Endothelial cell of umbilical vein (primary cell): ENCODE measurements at regions not wholly inside any gene's neighbourhood (a gene's known extent, or its start where the extent isn't known, plus 50 kb on each side); places are given as distances from the start of the nearest gene placed in this dataset.

Source experiments
- BruUV-seq: library from RNA; stranded (reverse); fragments of 400-500 nt; replicated peaks from 2 replicates; lab custom pipeline; 2021; lab: Mats Ljungman, UMichigan
- CTCF ChIA-PET: fragments of 300-600, 350-600 bp; sonication (Branson Sonifier 250); formaldehyde crosslinking; loops from one replicate; lab custom pipeline; 2021; ENCODE audit warnings: antibody characterized with exemption, inconsistent platforms; lab: Charles Lee
- POLR2A ChIA-PET: fragments of 300-600, 350-600 bp; sonication (Branson Sonifier 250); formaldehyde crosslinking; loops from one replicate; lab custom pipeline; 2021; ENCODE audit warnings: antibody characterized with exemption, inconsistent platforms; lab: Charles Lee
- DNase-seq: peaks from one replicate; pipeline ENCODE4 v3.0.0-alpha.2; 2011; ENCODE audit warnings: low read depth, low spot score
- FAIRE-seq: peaks from 2 replicates; lab custom pipeline; 2011; peaks lifted over from hg19 to GRCh38; lab: Jason Lieb, UNC
- H2AFZ ChIP-seq: 2 replicates; pipeline ENCODE4 v1.6.0; 2012; ENCODE audit warnings: low read depth, low read length, control low read depth, inconsistent platforms
- H3K27ac ChIP-seq: 2 replicates; pipeline ENCODE4 v1.5.1; 2011; ENCODE audit warnings: low read depth, mild to moderate bottlenecking, control low read depth, low read length, moderate library complexity; ENCODE audit not compliant: insufficient read depth
- H3K27me3 ChIP-seq, 2 experiments: 2 replicates each; pipeline versions ENCODE4 v1.6.0 to v1.6.1; 2011; ENCODE audit warnings: low read length in 2 of 2, mixed read lengths in 1 of 2; ENCODE audit not compliant: control insufficient read depth in 2 of 2, insufficient read depth in 2 of 2
- H3K36me3 ChIP-seq, 2 experiments: 2 replicates in 1 of 2; 3 replicates in 1 of 2; pipeline ENCODE4 v1.5.1; 2011; ENCODE audit warnings: low read length in 2 of 2, mild to moderate bottlenecking in 1 of 2, moderate library complexity in 1 of 2; ENCODE audit not compliant: control insufficient read depth in 2 of 2, insufficient read depth in 2 of 2; ENCODE audit errors: extremely low read depth in 1 of 2
- H3K4me1 ChIP-seq: 3 replicates; pipeline ENCODE4 v1.5.1; 2011; ENCODE audit warnings: mild to moderate bottlenecking, low read length; ENCODE audit not compliant: control insufficient read depth, insufficient read depth; ENCODE audit errors: extremely low read depth
- H3K4me2 ChIP-seq: 2 replicates; pipeline ENCODE4 v1.6.1; 2011; ENCODE audit warnings: low read length, control low read depth, mixed read lengths; ENCODE audit not compliant: insufficient read depth
- H3K4me3 ChIP-seq, 3 experiments: fragments of 200-600 bp in 1 of 3; sonication (generic), shearing (Covaris generic) in 1 of 3; replicated peaks in 1 of 3; 2 replicates each; pipeline ENCODE4 v1.5.1; 2011 to 2016; ENCODE audit warnings: control low read depth in 3 of 3, low read length in 3 of 3, mild to moderate bottlenecking in 2 of 3, inconsistent platforms in 1 of 3, low read depth in 1 of 3, moderate library complexity in 1 of 3; ENCODE audit not compliant: insufficient read depth in 1 of 3
- H3K79me2 ChIP-seq: 2 replicates; pipeline ENCODE4 v1.6.0; 2012; ENCODE audit warnings: low read length, inconsistent platforms; ENCODE audit not compliant: control insufficient read depth, insufficient read depth
- H3K9ac ChIP-seq: replicated peaks from 2 replicates; pipeline ENCODE3; 2011; ENCODE audit warnings: low read length, control low read depth; ENCODE audit not compliant: insufficient read depth; ENCODE audit errors: extremely low read depth
- H3K9me1 ChIP-seq: replicated peaks from 3 replicates; pipeline ENCODE4 v1.6.0; 2011; ENCODE audit warnings: mild to moderate bottlenecking, low read length; ENCODE audit not compliant: control insufficient read depth, insufficient read depth; ENCODE audit errors: extremely low read depth
- H3K9me3 ChIP-seq: replicated peaks from 2 replicates; pipeline ENCODE4 v1.5.1; 2012; ENCODE audit warnings: low read length, inconsistent platforms; ENCODE audit not compliant: control insufficient read depth, insufficient read depth
- H4K20me1 ChIP-seq: replicated peaks from 2 replicates; pipeline ENCODE3; 2011; ENCODE audit warnings: mild to moderate bottlenecking, low read length; ENCODE audit not compliant: control insufficient read depth, insufficient read depth; ENCODE audit errors: extremely low read depth
- CTCF ChIP-seq, 2 donors: IDR thresholded peaks; 1 replicate in 1 of 2; 2 replicates in 1 of 2; pipeline ENCODE4 v1.5.1; 2011; ENCODE audit warnings: low read length in 2 of 2, mild to moderate bottlenecking in 2 of 2, moderate library complexity in 2 of 2, control low read depth in 1 of 2, inconsistent platforms in 1 of 2, low read depth in 1 of 2; ENCODE audit not compliant: insufficient read depth in 1 of 2; ENCODE audit errors: extremely low read depth in 1 of 2
- EZH2 ChIP-seq: IDR thresholded peaks from 2 replicates; pipeline ENCODE4 v1.6.1; 2012; ENCODE audit warnings: borderline replicate concordance, low read depth, mild to moderate bottlenecking, moderate library complexity, low read length, inconsistent platforms; ENCODE audit not compliant: severe bottlenecking
- FOS ChIP-seq: IDR thresholded peaks from 2 replicates; pipeline ENCODE4 v1.6.1; 2011; ENCODE audit warnings: mild to moderate bottlenecking, low read length, moderate library complexity, borderline replicate concordance; ENCODE audit not compliant: insufficient read depth
- GATA2 ChIP-seq: IDR thresholded peaks from 2 replicates; pipeline ENCODE4 v1.7.0; 2011; ENCODE audit warnings: low read depth, mild to moderate bottlenecking, moderate library complexity, mixed read lengths, low read length; ENCODE audit not compliant: insufficient read length, insufficient read depth
- JUN ChIP-seq: IDR thresholded peaks from 2 replicates; pipeline ENCODE4 v1.6.1; 2011; ENCODE audit warnings: borderline replicate concordance, low read depth; ENCODE audit not compliant: insufficient read length, insufficient read depth
- MYC ChIP-seq: IDR thresholded peaks from one replicate; pipeline ENCODE4 v1.6.1; 2011; ENCODE audit warnings: mild to moderate bottlenecking, low read depth, low read length
- POLR2A ChIP-seq: IDR thresholded peaks from 2 replicates; pipeline ENCODE4 v1.6.1; 2012; ENCODE audit warnings: low read depth, mild to moderate bottlenecking, control low read depth, low read length
- POLR2AphosphoS5 ChIP-seq: IDR thresholded peaks from 2 replicates; pipeline ENCODE4 v1.6.1; 2012; ENCODE audit warnings: low read depth, mild to moderate bottlenecking, control low read depth, low read length, moderate library complexity; ENCODE audit not compliant: insufficient read depth
- dilution Hi-C: fragments of 300-500 bp; cut with MboI; formaldehyde crosslinking; loops from one replicate; pipeline ENCODE4 v1.15.0; 2019; ENCODE audit warnings: low sequenced_read_pairs; ENCODE audit not compliant: extremely low pct_ligation_motif_present
- intact Hi-C: fragments of 100-400 bp; cut with micrococcal nuclease; formaldehyde crosslinking; loops from one replicate; pipeline ENCODE4 v1.10.0; 2022
- TF ChIP-seq, protein P1 (sequence below): IDR thresholded peaks from 2 replicates; pipeline ENCODE4 v1.6.1; 2011; ENCODE audit not compliant: insufficient read depth, insufficient read length

- no peaks in the 10 kb centered on the region for H3K9me3 ChIP-seq
- no peak overlapping the region for H3K27ac ChIP-seq
- no peak for FAIRE-seq
- dilution Hi-C loops, result no loop called here
- no TSS peak for BruUV-seq
- POLR2A ChIA-PET, result no interaction called here
- no peaks in the 10 kb centered on the region for H4K20me1 ChIP-seq
- no peaks in the 10 kb centered on the region for H3K36me3 ChIP-seq
- H3K4me1 ChIP-seq, result no peaks in the 10 kb centered on the region
- CTCF ChIA-PET, result no interaction called here
- H3K9me1 ChIP-seq, result no peaks in the 10 kb centered on the region
- no peak overlapping the region for H3K4me2 ChIP-seq
- TF ChIP-seq EZH2 (no peak), JUN (no peak), GATA2 (no peak), MYC (no peak), CTCF (IDR thresholded peaks at IDR 0.05; ENCODE audit: extremely low read depth in 1 of 2, insufficient read depth in 1 of 2, low read depth in 1 of 2, low read length in 2 of 2) (no peak), FOS (no peak), POLR2AphosphoS5 (no peak), POLR2A (no peak)
- TF ChIP-seq, protein P1, sequence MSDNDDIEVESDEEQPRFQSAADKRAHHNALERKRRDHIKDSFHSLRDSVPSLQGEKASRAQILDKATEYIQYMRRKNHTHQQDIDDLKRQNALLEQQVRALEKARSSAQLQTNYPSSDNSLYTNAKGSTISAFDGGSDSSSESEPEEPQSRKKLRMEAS, result no peak
- no peak overlapping the region for H2AFZ ChIP-seq
- H3K27me3 ChIP-seq, result peaks cover 1 to 2% of the 10 kb centered on the region in 2 experiments
- H3K4me3 ChIP-seq, result no peak overlapping the region
- no peaks in the 10 kb centered on the region for H3K79me2 ChIP-seq
- no peak overlapping the region for H3K9ac ChIP-seq
- DNase-seq, result no peak
- intact Hi-C loops, result no loop called here
Observed at GRCh38 chr2:204086167-204086566, 149.6 kb downstream of the ICOS start.
